Upper lobe of left lung (tissue), 6 donors: ENCODE measurements at regions not wholly inside any gene's neighbourhood (a gene's known extent, or its start where the extent isn't known, plus 50 kb on each side); places are given as distances from the start of the nearest gene placed in this dataset.

Source experiments
- ATAC-seq, 2 donors: fragments of 200-7000 bp; cut with Tn5 transposase; one replicate each; pipeline ENCODE4 v1.9.1; 2022; ENCODE audit warnings: mild to moderate bottlenecking in 2 of 2, moderate library complexity in 2 of 2; ENCODE audit not compliant: low FRiP score in 2 of 2
- DNase-seq, 2 donors: peaks; one replicate each; pipeline ENCODE4 v3.0.0-alpha.2; 2019 to 2020
- H3K27ac ChIP-seq, 4 donors: fragments of 200-600 bp; sonication (generic); one replicate each; pipeline ENCODE4 v1.5.1; 2016 to 2019
- H3K27me3 ChIP-seq, 4 donors: fragments of 200-600 bp; sonication (generic); one replicate each; pipeline ENCODE4 v1.5.1; 2017 to 2019
- H3K36me3 ChIP-seq, 4 donors: fragments of 200-600 bp; sonication (generic); one replicate each; pipeline ENCODE4 v1.5.1; 2016 to 2019
- H3K4me1 ChIP-seq, 4 donors: fragments of 200-600 bp; sonication (generic); one replicate each; pipeline ENCODE4 v1.5.1; 2018 to 2019
- H3K4me3 ChIP-seq, 4 donors: fragments of 200-600 bp; sonication (generic); one replicate each; pipeline ENCODE4 v1.5.1; 2017 to 2019; ENCODE audit warnings: mild to moderate bottlenecking in 2 of 4, moderate library complexity in 1 of 4
- H3K9me3 ChIP-seq, 4 donors: fragments of 200-600 bp; sonication (generic); one replicate each; pipeline ENCODE4 v1.5.1; 2018 to 2019
- EP300 ChIP-seq, 4 donors: sonication (generic); formaldehyde crosslinking; IDR thresholded peaks; one replicate each; pipeline ENCODE4 v1.5.1; 2017; ENCODE audit warnings: antibody characterized with exemption in 4 of 4, control low read depth in 2 of 4
- POLR2A ChIP-seq, 4 donors: fragments of 450-650 bp; IDR thresholded peaks; one replicate each; pipeline ENCODE4 v1.5.1; 2016 to 2017; ENCODE audit warnings: antibody characterized with exemption in 4 of 4, mild to moderate bottlenecking in 2 of 4
- POLR2AphosphoS5 ChIP-seq, 2 donors: sonication (generic); formaldehyde crosslinking; IDR thresholded peaks; one replicate each; pipeline ENCODE4 v1.5.1; 2017; ENCODE audit warnings: antibody characterized with exemption in 2 of 2
- WGBS, 2 donors: methylation state at CpG; one replicate each; pipeline ENCODE4 v1.1.5; 2017 to 2018; 5-methylcytosine and 5-hydroxymethylcytosine counted together
- TF ChIP-seq, protein P1 (sequence below), 6 experiments: fragments of 450-650 bp in 4 of 6; fragments of 200-600 bp in 2 of 6; sonication (generic) in 2 of 6; IDR thresholded peaks; one replicate each; pipeline ENCODE4 v1.5.1; 2016 to 2019; ENCODE audit warnings: antibody characterized with exemption in 6 of 6
- donor health status: DM: no; HTN: no; CAD: no; lungs with moderate emphysema.
- donor health status: DM: no; HTN: yes; CAD: no; lungs with severe emphysema.

DNA sequence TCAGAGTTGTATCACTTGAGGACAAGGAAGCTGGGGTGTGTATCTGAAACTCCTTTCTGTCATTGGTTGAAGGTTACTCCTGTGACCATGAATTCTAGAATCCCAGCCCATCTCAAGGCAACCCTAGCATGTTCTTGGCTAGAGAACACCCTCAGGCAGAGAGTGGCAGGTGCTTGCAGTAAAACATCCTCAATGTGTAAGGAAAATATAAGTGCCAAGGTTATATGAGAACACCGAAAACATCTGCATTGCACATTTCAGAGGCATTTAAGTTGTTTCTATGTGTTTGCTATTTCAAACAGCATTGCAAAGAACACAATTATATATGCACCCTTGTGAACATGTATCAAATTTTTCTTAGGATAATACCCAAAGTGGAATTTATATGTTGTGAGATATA, 471.9 kb downstream of the USP25 start:
- TF ChIP-seq, protein P1, sequence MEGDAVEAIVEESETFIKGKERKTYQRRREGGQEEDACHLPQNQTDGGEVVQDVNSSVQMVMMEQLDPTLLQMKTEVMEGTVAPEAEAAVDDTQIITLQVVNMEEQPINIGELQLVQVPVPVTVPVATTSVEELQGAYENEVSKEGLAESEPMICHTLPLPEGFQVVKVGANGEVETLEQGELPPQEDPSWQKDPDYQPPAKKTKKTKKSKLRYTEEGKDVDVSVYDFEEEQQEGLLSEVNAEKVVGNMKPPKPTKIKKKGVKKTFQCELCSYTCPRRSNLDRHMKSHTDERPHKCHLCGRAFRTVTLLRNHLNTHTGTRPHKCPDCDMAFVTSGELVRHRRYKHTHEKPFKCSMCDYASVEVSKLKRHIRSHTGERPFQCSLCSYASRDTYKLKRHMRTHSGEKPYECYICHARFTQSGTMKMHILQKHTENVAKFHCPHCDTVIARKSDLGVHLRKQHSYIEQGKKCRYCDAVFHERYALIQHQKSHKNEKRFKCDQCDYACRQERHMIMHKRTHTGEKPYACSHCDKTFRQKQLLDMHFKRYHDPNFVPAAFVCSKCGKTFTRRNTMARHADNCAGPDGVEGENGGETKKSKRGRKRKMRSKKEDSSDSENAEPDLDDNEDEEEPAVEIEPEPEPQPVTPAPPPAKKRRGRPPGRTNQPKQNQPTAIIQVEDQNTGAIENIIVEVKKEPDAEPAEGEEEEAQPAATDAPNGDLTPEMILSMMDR (IDR thresholded peaks at IDR 0.05), result no peak
- TF ChIP-seq EP300 (IDR thresholded peaks at IDR 0.05) (no peak), POLR2A (IDR thresholded peaks at IDR 0.05) (no peak), POLR2AphosphoS5 (IDR thresholded peaks at IDR 0.05) (no peak)
- DNase-seq (no peak), ATAC-seq (no peak)
- H3K27ac ChIP-seq, result no peak overlapping the region
- H3K9me3 ChIP-seq, result no peaks in the 10 kb centered on the region
- WGBS, 2 donors, result 91 to 100% methylated on average over 1 of the region's 1 CpG
- H3K36me3 ChIP-seq, result no peaks in the 10 kb centered on the region
- H3K4me1 ChIP-seq, result no peaks in the 10 kb centered on the region
- H3K27me3 ChIP-seq, result no peaks in the 10 kb centered on the region
- no peak overlapping the region for H3K4me3 ChIP-seq

DNA sequence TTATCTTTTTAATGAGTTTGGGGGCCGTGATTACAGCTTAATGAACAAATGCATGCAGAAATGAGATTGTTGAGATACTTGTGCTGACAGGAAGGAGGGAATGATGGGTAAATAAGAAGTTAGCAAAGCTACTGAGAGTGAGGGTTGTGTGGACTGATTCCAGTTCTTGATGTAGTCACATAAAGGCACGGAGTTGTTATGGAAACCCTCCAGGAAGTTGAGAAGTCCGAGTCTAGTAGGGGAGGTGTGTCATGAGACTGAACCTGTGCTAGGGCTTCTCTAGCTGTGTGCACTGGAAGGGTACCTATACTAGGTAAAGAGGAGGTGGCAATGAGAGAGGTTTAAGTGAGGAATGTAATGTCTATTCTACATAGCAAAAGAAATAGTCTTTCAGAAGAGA, 475.7 kb downstream of the USP25 start:
- no peaks in the 10 kb centered on the region for H3K9me3 ChIP-seq
- no peaks in the 10 kb centered on the region for H3K4me1 ChIP-seq
- no peaks in the 10 kb centered on the region for H3K27me3 ChIP-seq
- ATAC-seq (no peak), DNase-seq (no peak)
- no peak overlapping the region for H3K27ac ChIP-seq
- no peak for TF ChIP-seq POLR2A (IDR thresholded peaks at IDR 0.05)
- TF ChIP-seq, protein P1 (IDR thresholded peaks at IDR 0.05), result no peak
- TF ChIP-seq EP300 (IDR thresholded peaks at IDR 0.05), result no peak
- TF ChIP-seq POLR2AphosphoS5 (IDR thresholded peaks at IDR 0.05), result no peak
- WGBS, 2 donors, result 56 to 63% methylated on average over 3 of the region's 3 CpGs
- H3K36me3 ChIP-seq, result no peaks in the 10 kb centered on the region
- H3K4me3 ChIP-seq, result no peak overlapping the region

DNA sequence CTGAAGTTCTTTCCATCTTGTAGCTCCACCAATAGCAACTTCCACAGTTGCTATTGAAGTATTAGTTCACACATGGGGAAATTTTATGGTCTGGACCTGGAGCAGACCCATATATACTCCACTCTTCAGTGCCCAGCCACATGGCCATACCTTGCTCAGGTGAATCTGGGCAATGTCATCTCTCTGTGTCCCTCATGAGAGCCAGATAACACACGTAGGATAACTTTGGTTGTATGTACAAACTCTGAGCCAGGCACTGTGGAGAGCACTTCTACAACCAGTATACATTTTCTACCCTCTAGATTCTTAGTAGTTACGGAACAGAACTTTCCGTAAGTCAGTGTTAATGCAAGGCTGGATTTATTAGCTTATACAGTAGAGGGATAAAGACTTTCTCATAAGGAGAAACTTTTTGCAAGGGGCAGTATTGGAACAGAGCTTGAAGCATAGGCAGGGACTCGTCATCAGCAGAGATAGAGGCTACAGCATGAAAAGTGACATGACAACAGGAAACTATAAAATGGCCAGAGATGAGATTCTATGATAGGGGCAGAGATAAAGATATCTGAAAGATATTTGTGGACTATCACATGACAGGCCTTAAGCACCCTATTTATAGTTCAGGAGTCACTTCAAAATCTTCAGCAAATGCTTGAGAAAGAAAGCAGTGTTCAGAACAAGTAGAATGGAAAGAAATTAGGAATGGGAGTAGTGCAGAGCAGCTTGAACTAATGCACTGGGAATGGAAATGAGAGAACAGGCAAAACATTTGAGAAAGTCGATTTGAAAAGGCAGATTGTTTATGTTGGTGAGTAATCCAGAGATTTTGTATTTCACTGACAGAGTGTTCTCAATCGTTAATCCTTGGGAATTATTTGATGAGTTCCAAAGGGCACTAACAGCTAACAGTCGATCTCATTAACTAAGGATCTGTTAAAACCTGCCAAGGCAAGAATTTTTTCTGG, 481.8 kb downstream of the USP25 start:
- no peaks in the 10 kb centered on the region for H3K27me3 ChIP-seq
- peak in 1 of 2 donors; percentile 23 for ATAC-seq
- DNase-seq, result no peak
- 61 to 63% methylated on average over 7 of the region's 7 CpGs for WGBS, 2 donors
- no peak overlapping the region for H3K4me3 ChIP-seq
- TF ChIP-seq POLR2A (IDR thresholded peaks at IDR 0.05), result no peak
- no peak for TF ChIP-seq POLR2AphosphoS5 (IDR thresholded peaks at IDR 0.05)
- no peak for TF ChIP-seq EP300 (IDR thresholded peaks at IDR 0.05)
- TF ChIP-seq, protein P1 (IDR thresholded peaks at IDR 0.05), result no peak
- no peak overlapping the region for H3K27ac ChIP-seq
- no peaks in the 10 kb centered on the region for H3K36me3 ChIP-seq
- H3K4me1 ChIP-seq, result no peaks in the 10 kb centered on the region
- no peaks in the 10 kb centered on the region for H3K9me3 ChIP-seq

DNA sequence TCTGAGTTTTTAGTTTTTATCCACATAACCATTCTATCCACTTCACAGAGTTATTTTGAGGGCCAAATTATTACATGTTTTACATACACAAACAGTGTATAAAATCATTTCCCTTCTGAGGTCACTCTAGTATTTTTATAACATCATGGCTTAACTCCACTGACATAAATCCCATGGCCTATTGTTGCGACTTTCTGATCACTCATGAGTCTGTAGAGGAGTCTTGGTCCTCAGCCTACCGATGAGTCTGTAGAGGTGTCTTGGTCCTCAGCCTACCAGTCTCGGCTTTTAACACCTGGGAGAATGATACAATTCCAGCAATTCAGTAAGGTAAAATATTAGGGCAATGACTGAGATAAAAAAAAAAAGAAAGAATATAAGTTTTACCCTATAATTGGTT, 483.7 kb downstream of the USP25 start:
- no peak for ATAC-seq
- Histone ChIP-seq H3K27ac (no peak overlapping the region), H3K4me1 (no peaks in the 10 kb centered on the region), H3K36me3 (no peaks in the 10 kb centered on the region), H3K27me3 (no peaks in the 10 kb centered on the region), H3K4me3 (no peak overlapping the region), H3K9me3 (no peaks in the 10 kb centered on the region)
- 82 to 86% methylated on average over 3 of the region's 3 CpGs for WGBS, 2 donors
- TF ChIP-seq, protein P1 (IDR thresholded peaks at IDR 0.05), result no peak
- no peak for TF ChIP-seq POLR2A (IDR thresholded peaks at IDR 0.05)
- TF ChIP-seq EP300 (IDR thresholded peaks at IDR 0.05), result no peak
- no peak for TF ChIP-seq POLR2AphosphoS5 (IDR thresholded peaks at IDR 0.05)
- no peak for DNase-seq
